ENCODE measurements at regions not wholly inside any gene's neighbourhood (a gene's known extent, or its start where the extent isn't known, plus 50 kb on each side); places are given as distances from the start of the nearest gene placed in this dataset.

- ChIA-PET CTCF (no interaction called here), POLR2A (no interaction called here)
- Histone ChIP-seq H3K27ac (ENCODE audit: low read depth, low read length) (no peak overlapping the region), H3K4me3 (ENCODE audit: low read depth, low read length) (no peak overlapping the region), H3K27me3 (ENCODE audit: control insufficient read depth, insufficient read depth, low read length) (peaks cover 3% of the 10 kb centered on the region), H3K9me3 (ENCODE audit: control insufficient read depth, insufficient read depth, low read length) (no peaks in the 10 kb centered on the region)
- DNase-seq (ENCODE audit: low read depth, low spot score): no peak
- no peak for TF ChIP-seq CTCF (IDR thresholded peaks at IDR 0.05; ENCODE audit: low read depth, low read length)
Measured at GRCh38 chr1:221302357-221302756, 423.1 kb downstream of the HLX start.

- TF ChIP-seq CTCF (IDR thresholded peaks at IDR 0.05; ENCODE audit: low read depth, low read length): no peak
- CTCF ChIA-PET: no interaction called here
Measured at GRCh38 chr1:221302810-221303209, 423.6 kb downstream of the HLX start.

GRCh38 chr1:221303623-221304022 lies 424.4 kb downstream of the HLX start:
- ChIA-PET POLR2A (no interaction called here), CTCF (no interaction called here)
- H3K9me3 ChIP-seq (ENCODE audit: control insufficient read depth, insufficient read depth, low read length): 0 out of 2 replicates have a peak, but pooled peaks cover under 1% of the 10 kb centered on the region
- DNase-seq (ENCODE audit: low read depth, low spot score): no peak
- no peak overlapping the region for H3K4me3 ChIP-seq (ENCODE audit: low read depth, low read length)
- no peak for TF ChIP-seq CTCF (IDR thresholded peaks at IDR 0.05; ENCODE audit: low read depth, low read length)
- H3K27ac ChIP-seq (ENCODE audit: low read depth, low read length): no peak overlapping the region
- peaks cover 3% of the 10 kb centered on the region for H3K27me3 ChIP-seq (ENCODE audit: control insufficient read depth, insufficient read depth, low read length)

More at GRCh38 chr1:221302810-221303209, 423.6 kb downstream of the HLX start:
- Histone ChIP-seq H3K4me3 (ENCODE audit: low read depth, low read length) (no peak overlapping the region), H3K9me3 (ENCODE audit: control insufficient read depth, insufficient read depth, low read length) (no peaks in the 10 kb centered on the region), H3K27ac (ENCODE audit: low read depth, low read length) (no peak overlapping the region), H3K27me3 (ENCODE audit: control insufficient read depth, insufficient read depth, low read length) (peaks cover 3% of the 10 kb centered on the region)
- POLR2A ChIA-PET: no interaction called here
- DNase-seq (ENCODE audit: low read depth, low spot score): no peak

GRCh38 chr1:221306239-221306638 lies 427.0 kb downstream of the HLX start:
- ChIA-PET POLR2A (no interaction called here), CTCF (no interaction called here)
- 0 out of 2 replicates have a peak, but pooled peaks cover 7% of the 10 kb centered on the region for H3K9me3 ChIP-seq (ENCODE audit: control insufficient read depth, insufficient read depth, low read length)
- no peak for TF ChIP-seq CTCF (IDR thresholded peaks at IDR 0.05; ENCODE audit: low read depth, low read length)
- H3K27me3 ChIP-seq (ENCODE audit: control insufficient read depth, insufficient read depth, low read length): peaks cover 3% of the 10 kb centered on the region
- DNase-seq (ENCODE audit: low read depth, low spot score): no peak
- no peak overlapping the region for H3K4me3 ChIP-seq (ENCODE audit: low read depth, low read length)
- H3K27ac ChIP-seq (ENCODE audit: low read depth, low read length): no peak overlapping the region

- TF ChIP-seq CTCF (IDR thresholded peaks at IDR 0.05; ENCODE audit: low read depth, low read length): no peak
- ChIA-PET POLR2A (no interaction called here), CTCF (no interaction called here)
- no peak for DNase-seq (ENCODE audit: low read depth, low spot score)
- H3K9me3 ChIP-seq (ENCODE audit: control insufficient read depth, insufficient read depth, low read length): 0 out of 2 replicates have a peak, but pooled peaks cover 7% of the 10 kb centered on the region
- no peak overlapping the region for H3K4me3 ChIP-seq (ENCODE audit: low read depth, low read length)
- no peak overlapping the region for H3K27ac ChIP-seq (ENCODE audit: low read depth, low read length)
- no peaks in the 10 kb centered on the region for H3K27me3 ChIP-seq (ENCODE audit: control insufficient read depth, insufficient read depth, low read length)
Measured at GRCh38 chr1:221308534-221309511, 429.6 kb downstream of the HLX start.

Data from AG04450 (cell line).